GM12878 (cell line): ENCODE measurements at regions not wholly inside any gene's neighbourhood (a gene's known extent, or its start where the extent isn't known, plus 50 kb on each side); places are given as distances from the start of the nearest gene placed in this dataset.

Source experiments
- BRCA1 ChIP-seq: IDR thresholded peaks from 2 replicates; pipeline ENCODE4 v1.6.1; 2011; ENCODE audit warnings: low read depth, low read length, improper control_type of control experiment
- HCFC1 ChIP-seq: fragments of 150-350 bp; IDR thresholded peaks from 2 replicates; pipeline ENCODE4 v1.6.1; 2014; ENCODE audit warnings: low read length
- NBN ChIP-seq: fragments of 450-650 bp; IDR thresholded peaks from 2 replicates; pipeline ENCODE4 v1.6.1; 2016
- TAF1 ChIP-seq: IDR thresholded peaks from 2 replicates; pipeline ENCODE4 v1.6.1; 2011; ENCODE audit warnings: mild to moderate bottlenecking, low read depth, low read length, borderline replicate concordance
- TF ChIP-seq, protein P1 (sequence below): fragments of 450-650 bp; IDR thresholded peaks from 2 replicates; pipeline ENCODE4 v1.6.1; 2014; ENCODE audit warnings: mild to moderate bottlenecking

DNA sequence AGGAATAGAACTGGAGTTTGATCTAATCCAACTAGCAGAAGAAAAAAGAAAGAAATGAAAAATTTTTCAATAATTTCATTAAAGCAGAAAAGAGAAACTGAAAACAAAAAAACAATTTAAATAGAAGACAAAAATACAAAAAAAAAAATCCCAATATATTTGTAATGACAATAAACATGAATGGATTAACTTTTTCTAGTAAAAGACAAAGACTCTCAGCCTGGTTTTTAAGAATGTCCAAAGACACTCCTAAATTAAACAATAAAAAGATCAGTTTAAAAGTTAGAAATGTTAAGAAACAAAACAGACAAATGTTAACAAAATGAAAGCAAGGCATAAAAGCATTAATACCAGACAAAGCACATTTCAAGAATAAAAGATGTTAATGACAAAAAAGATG, 50.3 kb upstream of the ME3 start:
- TF ChIP-seq BRCA1 (no peak), NBN (no peak), TAF1 (no peak), HCFC1 (no peak)
- TF ChIP-seq, protein P1, sequence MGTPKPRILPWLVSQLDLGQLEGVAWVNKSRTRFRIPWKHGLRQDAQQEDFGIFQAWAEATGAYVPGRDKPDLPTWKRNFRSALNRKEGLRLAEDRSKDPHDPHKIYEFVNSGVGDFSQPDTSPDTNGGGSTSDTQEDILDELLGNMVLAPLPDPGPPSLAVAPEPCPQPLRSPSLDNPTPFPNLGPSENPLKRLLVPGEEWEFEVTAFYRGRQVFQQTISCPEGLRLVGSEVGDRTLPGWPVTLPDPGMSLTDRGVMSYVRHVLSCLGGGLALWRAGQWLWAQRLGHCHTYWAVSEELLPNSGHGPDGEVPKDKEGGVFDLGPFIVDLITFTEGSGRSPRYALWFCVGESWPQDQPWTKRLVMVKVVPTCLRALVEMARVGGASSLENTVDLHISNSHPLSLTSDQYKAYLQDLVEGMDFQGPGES: no peak
